Activated T-helper 1 cell treated with Interleukin-2 at 50 U/mL for 16 hours (primary cell): ENCODE measurements at regions not wholly inside any gene's neighbourhood (a gene's known extent, or its start where the extent isn't known, plus 50 kb on each side); places are given as distances from the start of the nearest gene placed in this dataset.

Experiments used
- DNase-seq: peaks from one replicate; pipeline ENCODE4 v3.0.0-alpha.2; 2020; ENCODE audit warnings: low read depth

GRCh38 chr3:41106691-41107090, 92.6 kb upstream of the CTNNB1 start:
- DNase-seq = no peak

- no peak for DNase-seq
Observed at GRCh38 chr3:41111011-41111410, 88.3 kb upstream of the CTNNB1 start.

GRCh38 chr3:41112466-41112865, 86.8 kb upstream of the CTNNB1 start:
- no peak for DNase-seq

- no peak for DNase-seq
Observed at GRCh38 chr3:41115069-41115468, 84.2 kb upstream of the CTNNB1 start.

DNA sequence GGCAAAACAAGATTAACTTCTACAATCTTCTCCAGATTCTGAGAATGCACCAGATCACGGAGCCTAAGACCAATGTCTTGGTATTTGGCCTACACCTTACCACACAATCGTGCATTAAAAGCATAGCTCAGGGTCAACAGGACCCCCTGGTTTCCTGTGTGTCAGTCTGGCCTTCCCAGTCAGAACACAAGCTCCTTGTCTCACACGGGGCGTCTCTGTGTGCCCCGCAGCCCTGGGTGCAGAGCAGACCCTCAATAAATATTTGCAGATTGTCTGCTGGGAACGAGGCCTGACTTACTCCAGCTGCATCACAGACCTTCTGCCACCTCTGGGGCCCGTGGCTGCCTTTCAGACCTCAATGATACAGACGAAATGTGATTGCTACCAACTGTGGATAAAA, 82.5 kb upstream of the CTNNB1 start:
- DNase-seq = no peak

GRCh38 chr3:41117398-41117870, 81.9 kb upstream of the CTNNB1 start:
- peak; percentile 79 for DNase-seq

DNA sequence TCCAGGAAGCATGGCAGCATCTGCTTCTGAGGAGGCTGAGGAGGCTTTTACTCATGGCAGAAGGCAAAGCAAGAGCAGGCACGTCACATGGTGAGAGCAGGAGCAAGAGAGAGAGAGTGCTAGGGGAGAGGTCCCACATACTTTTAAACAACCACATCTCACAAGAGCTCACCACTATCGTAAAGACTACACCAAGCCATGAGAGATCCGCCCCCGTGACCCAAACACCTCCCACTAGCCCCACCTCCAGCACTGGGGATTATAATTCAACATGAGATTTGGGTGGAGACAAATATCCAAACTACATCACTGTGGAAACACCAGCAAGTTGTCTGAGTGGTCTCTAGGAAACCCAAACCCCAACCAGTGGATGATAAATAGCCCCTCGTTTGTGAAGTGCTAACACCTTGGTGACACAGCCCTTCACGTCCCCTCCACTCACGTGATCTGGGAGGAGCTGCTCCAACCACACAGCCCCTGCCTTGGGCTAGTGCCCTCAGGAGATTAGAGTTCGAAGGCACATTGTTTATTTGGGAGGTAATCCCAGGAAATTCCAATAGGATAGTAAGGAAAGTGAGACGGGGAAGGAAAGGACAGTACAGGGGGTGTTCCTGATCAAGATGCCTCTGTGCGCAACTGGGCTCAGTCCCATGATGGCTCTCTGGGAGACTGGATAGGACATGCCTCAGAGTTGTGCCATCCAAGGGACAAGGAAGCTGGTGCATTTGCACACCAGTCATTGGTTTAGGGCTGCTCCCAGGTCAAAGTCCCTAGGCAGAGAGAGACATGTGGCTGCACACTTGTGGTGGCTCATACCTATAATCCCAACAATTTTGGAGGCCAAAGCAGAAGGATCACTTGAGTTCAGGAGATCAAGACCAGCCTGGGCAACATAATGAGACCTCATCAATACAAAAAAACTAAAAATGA, 80.6 kb upstream of the CTNNB1 start:
- DNase-seq = no peak

DNA sequence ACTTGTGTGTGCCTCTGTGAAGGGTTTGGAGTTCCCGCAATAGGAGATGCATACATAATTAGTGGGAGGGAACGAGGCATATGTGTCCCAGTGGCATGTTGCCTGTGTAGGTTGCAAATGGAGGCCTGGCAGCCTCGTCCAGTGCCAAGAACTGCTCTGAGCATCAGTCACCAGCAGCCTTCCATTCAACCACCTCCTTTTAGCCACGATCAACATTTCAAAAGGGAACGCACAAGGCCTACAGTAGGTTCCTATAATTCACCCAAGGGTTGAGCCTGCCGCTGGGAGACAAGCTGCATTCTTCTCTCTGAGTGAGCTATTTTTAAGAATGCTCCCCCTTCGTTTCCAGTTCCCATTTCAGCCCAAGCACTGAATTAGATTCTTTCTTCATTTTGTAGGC, 78.8 kb upstream of the CTNNB1 start:
- no peak for DNase-seq

DNA sequence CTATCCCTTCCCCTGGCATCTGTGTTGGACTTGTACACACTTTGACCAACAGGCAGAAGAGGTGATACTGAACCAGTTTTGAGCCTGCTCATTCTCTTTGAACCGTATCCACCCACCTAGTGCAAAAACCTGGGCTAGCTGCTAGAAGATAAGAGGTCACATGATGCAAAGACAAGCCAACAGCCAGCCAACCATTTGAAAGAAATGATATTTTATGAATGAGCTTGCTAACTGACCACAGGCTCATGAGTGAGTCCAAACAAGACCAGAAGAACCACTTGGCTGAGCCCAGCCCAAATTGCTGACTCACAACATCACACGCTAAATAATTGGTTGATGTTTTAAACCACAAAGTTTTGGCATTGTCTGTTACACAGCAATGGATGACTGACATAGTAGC, 74.0 kb upstream of the CTNNB1 start:
- no peak for DNase-seq

GRCh38 chr3:41126472-41126871, 72.8 kb upstream of the CTNNB1 start:
- DNase-seq = no peak

DNA sequence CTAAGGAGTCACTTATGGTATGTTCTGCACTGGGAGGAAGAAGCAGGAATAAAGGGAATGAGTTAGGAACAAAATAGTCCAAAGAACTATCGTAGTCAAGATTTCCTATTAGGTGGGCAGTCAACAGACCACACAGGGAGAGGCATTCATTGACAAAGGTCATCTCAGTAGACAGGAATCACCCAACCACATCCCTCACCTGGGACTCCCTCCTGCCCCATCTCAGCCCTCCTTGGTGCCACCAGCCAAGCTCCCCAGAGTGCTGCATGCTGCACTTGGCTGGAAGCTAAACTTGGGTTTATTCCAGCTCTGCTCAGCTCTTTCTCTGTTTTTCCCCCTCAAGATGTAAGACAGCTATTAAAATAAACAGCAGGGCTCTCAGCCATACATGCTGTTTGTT, 72.3 kb upstream of the CTNNB1 start:
- DNase-seq = no peak

DNA sequence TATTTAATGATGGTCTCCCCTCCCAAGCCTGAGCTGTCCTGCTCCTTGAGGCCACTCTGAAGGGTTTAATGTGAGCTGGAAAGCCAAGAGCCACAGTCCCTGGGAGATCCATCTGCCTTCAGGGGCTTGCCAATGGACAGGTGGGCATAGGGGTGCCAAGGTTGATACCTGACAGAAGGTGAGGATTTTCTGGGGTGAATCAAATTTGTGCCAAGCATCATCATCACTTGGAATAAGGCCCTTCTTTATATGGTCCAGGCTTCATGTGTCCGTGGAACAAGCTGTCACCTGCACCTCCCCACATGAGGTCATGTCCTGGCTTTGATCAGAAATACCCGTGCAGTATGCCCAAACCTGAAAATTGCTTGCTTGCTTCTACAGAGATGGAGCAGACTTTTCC, 71.9 kb upstream of the CTNNB1 start:
- DNase-seq = no peak

DNA sequence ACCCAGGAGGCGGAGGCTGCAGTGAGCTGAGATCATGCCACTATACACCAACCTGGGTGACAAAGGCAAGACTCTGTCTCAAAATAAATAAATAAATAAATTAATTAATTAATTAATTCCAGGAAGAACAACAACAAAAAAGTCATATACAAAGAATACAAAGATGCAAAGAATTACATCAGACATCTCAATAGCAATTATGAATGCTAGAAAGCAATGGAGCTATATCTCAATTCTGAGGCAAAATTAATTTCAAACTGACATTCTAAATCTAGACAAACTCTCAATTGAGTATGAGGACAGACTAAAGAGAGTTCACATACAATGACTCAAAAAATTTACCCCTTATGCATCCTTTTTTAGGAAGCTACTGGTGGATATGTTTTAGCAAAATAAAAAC, 69.6 kb upstream of the CTNNB1 start:
- no peak for DNase-seq

- DNase-seq = no peak
Observed at GRCh38 chr3:41131224-41131623, 68.1 kb upstream of the CTNNB1 start.

DNA sequence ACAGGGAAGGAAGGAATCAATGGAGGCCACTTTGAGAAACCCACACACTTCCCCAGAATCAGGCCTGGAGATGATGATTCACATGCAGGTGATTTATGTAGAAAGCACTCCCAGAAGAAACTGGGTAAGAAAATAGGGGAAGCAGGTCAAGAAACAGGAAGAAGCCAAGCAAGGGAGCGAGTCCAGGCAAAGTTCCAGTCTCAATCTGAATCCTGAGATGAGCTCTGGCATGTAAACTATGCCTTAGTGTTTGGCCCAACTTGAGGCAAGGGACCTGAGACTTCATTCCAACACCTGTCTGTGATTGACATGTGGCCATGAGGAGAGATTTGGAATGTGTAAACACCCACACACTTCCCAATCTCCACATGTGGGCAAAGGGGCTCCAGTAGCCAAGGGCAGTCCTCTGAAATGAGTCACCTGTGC, 61.6 kb upstream of the CTNNB1 start:
- no peak for DNase-seq

GRCh38 chr3:41138146-41138545, 61.2 kb upstream of the CTNNB1 start:
- no peak for DNase-seq

- no peak for DNase-seq
Observed at GRCh38 chr3:41138601-41139000, 60.7 kb upstream of the CTNNB1 start.

GRCh38 chr3:41140242-41140641, 59.1 kb upstream of the CTNNB1 start:
- no peak for DNase-seq

DNA sequence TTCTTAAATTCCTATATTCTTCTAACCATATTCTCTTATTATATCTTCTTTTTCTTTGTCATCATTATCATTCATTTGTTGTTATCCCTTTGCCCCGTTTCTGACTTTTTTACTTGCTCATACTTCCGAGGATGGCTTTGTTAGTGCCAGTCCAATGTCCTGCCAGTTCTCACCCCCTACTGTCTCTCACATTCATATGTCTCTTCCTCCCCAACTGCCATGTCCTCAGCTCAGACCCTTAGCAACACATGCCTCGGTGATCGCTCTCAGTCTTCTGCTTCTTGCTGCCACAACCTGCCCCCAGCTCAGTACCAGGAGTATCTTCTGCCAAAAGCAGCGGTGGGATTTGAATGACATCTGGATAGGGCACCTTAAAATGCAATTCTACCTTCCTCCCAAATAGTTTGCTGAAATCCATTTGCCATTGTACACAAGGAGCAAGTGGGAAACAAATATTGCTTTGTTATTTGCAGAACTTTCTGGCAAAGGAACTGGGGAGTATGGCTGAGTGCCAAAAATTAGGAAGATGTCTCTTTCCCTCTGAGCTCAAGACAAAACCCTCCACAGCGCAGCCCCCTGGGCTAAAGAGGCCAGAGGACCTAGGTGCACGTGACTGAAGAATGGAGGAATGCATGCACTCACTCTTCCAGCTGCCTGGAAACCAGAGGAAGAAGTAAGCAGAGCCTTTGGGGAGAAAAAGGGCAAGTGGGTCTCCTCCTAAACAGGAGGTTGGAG, 57.7 kb upstream of the CTNNB1 start:
- DNase-seq = no peak

DNA sequence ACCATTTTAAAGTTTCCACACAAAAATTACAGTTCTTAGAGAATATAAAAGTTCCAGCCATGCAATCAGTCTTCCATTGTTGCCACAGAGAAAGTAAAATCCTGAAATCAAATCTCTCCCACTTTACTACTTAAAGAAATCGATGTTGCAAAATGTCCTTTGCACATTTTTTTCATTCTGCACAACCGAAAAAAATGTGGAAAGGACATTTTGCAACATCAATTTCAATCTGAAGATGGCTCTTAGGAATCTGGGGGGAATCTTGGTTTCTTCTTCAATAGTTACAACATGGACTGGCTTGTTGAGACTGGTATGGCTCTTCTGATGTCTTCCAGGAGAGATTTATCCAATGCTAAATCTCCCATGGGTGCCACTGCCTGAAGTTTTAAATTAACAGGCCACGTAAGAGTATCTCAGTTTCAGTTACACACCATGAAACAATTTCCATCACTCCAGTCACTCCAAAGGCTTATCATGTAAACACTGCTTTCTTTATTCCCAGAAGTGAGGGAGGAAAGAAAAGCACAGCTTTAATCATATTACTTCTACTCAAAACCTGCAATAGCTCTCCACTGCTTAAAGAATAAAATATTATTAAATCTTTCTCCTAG, 55.8 kb upstream of the CTNNB1 start:
- no peak for DNase-seq

- DNase-seq = no peak
Observed at GRCh38 chr3:41144631-41145030, 54.7 kb upstream of the CTNNB1 start.

- no peak for DNase-seq
Observed at GRCh38 chr3:41148478-41148877, 50.8 kb upstream of the CTNNB1 start.

DNA sequence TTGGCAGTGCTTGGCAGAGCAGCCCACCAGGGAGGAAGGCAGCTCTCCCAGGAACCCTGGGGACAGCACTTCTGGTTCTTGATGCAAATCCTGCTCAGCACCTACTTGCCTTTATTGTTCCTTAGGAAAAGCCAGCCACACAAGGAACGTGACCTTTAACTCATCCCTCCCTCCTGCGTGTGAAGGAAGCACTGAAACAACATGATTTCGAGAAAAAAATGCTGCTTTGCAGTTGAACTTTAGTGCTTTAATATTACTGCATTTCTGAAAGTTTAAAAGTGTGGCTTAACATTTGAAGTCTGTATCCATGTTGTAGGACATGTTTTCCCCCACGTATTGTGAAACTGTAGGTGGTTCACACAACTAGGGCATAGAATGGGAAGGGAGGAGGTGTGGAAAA, 50.4 kb upstream of the CTNNB1 start:
- DNase-seq = no peak
